Retinal pigment epithelial cell (primary cell): ENCODE measurements at regions not wholly inside any gene's neighbourhood (a gene's known extent, or its start where the extent isn't known, plus 50 kb on each side); places are given as distances from the start of the nearest gene placed in this dataset.

Source experiments
- DNase-seq: peaks from one replicate; pipeline ENCODE4 v3.0.0-alpha.2; 2010; ENCODE audit warnings: low read depth
- H3K4me3 ChIP-seq: 2 replicates; pipeline ENCODE4 v1.5.1; 2011; ENCODE audit warnings: mild to moderate bottlenecking, low read length, control low read depth, moderate library complexity
- CTCF ChIP-seq: conservative IDR thresholded peaks from 2 replicates; pipeline ENCODE4 v1.5.1; 2011; ENCODE audit warnings: low read depth, low read length, control low read depth, inconsistent platforms

- H3K4me3 ChIP-seq, result no peak overlapping the region
- no peak for TF ChIP-seq CTCF
- no peak for DNase-seq
Observed at GRCh38 chr11:10618490-10618889, 50.0 kb upstream of the LYVE1 start.
